Endodermal cell (in vitro differentiated cells): ENCODE measurements at regions not wholly inside any gene's neighbourhood (a gene's known extent, or its start where the extent isn't known, plus 50 kb on each side); places are given as distances from the start of the nearest gene placed in this dataset.

ENCODE experiments used
- DNase-seq: peaks from one replicate; pipeline ENCODE4 v3.0.0-alpha.2; 2017
- H3K27ac ChIP-seq: 2 replicates; pipeline ENCODE4 v1.5.1; 2013; ENCODE audit warnings: mild to moderate bottlenecking, low read depth, low read length, moderate library complexity
- H3K27me3 ChIP-seq: 2 replicates; pipeline ENCODE4 v1.6.1; 2013; ENCODE audit warnings: mild to moderate bottlenecking, low read length, moderate library complexity; ENCODE audit not compliant: insufficient read depth, control insufficient read depth, poor library complexity, severe bottlenecking
- H3K36me3 ChIP-seq: 2 replicates; pipeline ENCODE4 v1.7.0; 2013; ENCODE audit warnings: mild to moderate bottlenecking, low read length, moderate library complexity; ENCODE audit not compliant: control insufficient read depth, insufficient read depth
- H3K4me1 ChIP-seq: one replicate; pipeline ENCODE4 v1.7.0; 2013; ENCODE audit warnings: low read length; ENCODE audit not compliant: control insufficient read depth, insufficient read depth
- H3K4me3 ChIP-seq: 2 replicates; pipeline ENCODE4 v1.5.1; 2013; ENCODE audit warnings: mild to moderate bottlenecking, low read length, moderate library complexity
- H3K9ac ChIP-seq: 2 replicates; pipeline ENCODE4 v1.6.1; 2013; ENCODE audit warnings: mild to moderate bottlenecking, low read length, moderate library complexity; ENCODE audit not compliant: poor library complexity, severe bottlenecking; ENCODE audit errors: extremely low read depth
- H3K9me3 ChIP-seq: 2 replicates; pipeline ENCODE4 v1.6.1; 2013; ENCODE audit warnings: mild to moderate bottlenecking, low read length, moderate library complexity; ENCODE audit not compliant: control insufficient read depth
- H3K27ac Mint-ChIP-seq: 2 replicates; pipeline ENCODE4 v1.8.0; 2020; ENCODE audit warnings: mixed read lengths
- H3K27me3 Mint-ChIP-seq: 2 replicates; pipeline ENCODE4 v1.8.0; 2021; ENCODE audit warnings: mild to moderate bottlenecking, mixed read lengths; ENCODE audit not compliant: insufficient read depth
- H3K36me3 Mint-ChIP-seq: 2 replicates; pipeline ENCODE4 v1.8.0; 2020; ENCODE audit warnings: low read depth, mixed read lengths
- H3K4me1 Mint-ChIP-seq: 2 replicates; pipeline ENCODE4 v1.8.0; 2020; ENCODE audit warnings: mixed read lengths
- H3K4me3 Mint-ChIP-seq: 2 replicates; pipeline ENCODE4 v1.8.0; 2020; ENCODE audit warnings: mild to moderate bottlenecking, moderate library complexity, mixed read lengths
- H3K9me3 Mint-ChIP-seq: 2 replicates; pipeline ENCODE4 v1.8.0; 2020; ENCODE audit warnings: mild to moderate bottlenecking, mixed read lengths
- WGBS, 2 experiments: methylation state at CpG; one replicate each; pipeline versions ENCODE4 v1.1.5 to v1.1.7; 2013; ENCODE audit warnings: missing lambda C conversion rate in 2 of 2, mixed read lengths in 1 of 2; ENCODE audit not compliant: insufficient coverage in 1 of 2, insufficient read length in 1 of 2; 5-methylcytosine and 5-hydroxymethylcytosine counted together
- TF ChIP-seq, protein P1 (sequence below): fragments of 200-600 bp; sonication (generic); conservative IDR thresholded peaks from 2 replicates; pipeline ENCODE4 v1.5.0; 2021; ENCODE audit warnings: antibody characterized with exemption, mild to moderate bottlenecking

DNA sequence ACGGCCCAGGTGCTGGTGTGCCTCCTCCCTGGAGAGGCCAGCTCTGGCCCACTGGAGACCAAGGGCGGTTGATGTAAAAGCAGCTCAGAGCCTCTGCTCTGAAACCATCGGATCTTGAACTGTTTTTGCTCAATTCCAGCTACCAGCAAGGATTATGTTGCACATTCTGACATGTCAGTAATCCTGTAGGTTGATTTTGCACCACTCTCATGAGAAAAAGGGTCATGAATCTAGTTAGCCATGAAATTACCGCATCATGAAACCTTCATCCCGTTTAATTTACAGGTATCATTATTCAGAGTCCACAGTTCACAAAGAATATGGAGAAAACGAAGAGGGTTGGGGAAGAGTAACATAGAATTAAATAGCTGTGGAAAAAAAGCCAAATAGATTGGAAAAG is 120.4 kb upstream of the NSMCE3 start:
- Mint-ChIP-seq H3K27ac (no peak overlapping the region), H3K27me3 (no peaks in the 10 kb centered on the region), H3K36me3 (peaks cover 4% of the 10 kb centered on the region), H3K4me1 (no peaks in the 10 kb centered on the region), H3K4me3 (no peak overlapping the region), H3K9me3 (peaks cover 15% of the 10 kb centered on the region)
- TF ChIP-seq, protein P1, sequence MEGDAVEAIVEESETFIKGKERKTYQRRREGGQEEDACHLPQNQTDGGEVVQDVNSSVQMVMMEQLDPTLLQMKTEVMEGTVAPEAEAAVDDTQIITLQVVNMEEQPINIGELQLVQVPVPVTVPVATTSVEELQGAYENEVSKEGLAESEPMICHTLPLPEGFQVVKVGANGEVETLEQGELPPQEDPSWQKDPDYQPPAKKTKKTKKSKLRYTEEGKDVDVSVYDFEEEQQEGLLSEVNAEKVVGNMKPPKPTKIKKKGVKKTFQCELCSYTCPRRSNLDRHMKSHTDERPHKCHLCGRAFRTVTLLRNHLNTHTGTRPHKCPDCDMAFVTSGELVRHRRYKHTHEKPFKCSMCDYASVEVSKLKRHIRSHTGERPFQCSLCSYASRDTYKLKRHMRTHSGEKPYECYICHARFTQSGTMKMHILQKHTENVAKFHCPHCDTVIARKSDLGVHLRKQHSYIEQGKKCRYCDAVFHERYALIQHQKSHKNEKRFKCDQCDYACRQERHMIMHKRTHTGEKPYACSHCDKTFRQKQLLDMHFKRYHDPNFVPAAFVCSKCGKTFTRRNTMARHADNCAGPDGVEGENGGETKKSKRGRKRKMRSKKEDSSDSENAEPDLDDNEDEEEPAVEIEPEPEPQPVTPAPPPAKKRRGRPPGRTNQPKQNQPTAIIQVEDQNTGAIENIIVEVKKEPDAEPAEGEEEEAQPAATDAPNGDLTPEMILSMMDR = no peak
- no peak overlapping the region for H3K4me3 ChIP-seq
- WGBS, 2 experiments = 91 to 97% methylated on average over 6 of the region's 6 CpGs
- H3K36me3 ChIP-seq = no peaks in the 10 kb centered on the region
- no peaks in the 10 kb centered on the region for H3K27me3 ChIP-seq
- no peak overlapping the region for H3K9ac ChIP-seq
- no peaks in the 10 kb centered on the region for H3K4me1 ChIP-seq
- peaks cover 6% of the 10 kb centered on the region for H3K9me3 ChIP-seq
- DNase-seq = no peak
- no peak overlapping the region for H3K27ac ChIP-seq

DNA sequence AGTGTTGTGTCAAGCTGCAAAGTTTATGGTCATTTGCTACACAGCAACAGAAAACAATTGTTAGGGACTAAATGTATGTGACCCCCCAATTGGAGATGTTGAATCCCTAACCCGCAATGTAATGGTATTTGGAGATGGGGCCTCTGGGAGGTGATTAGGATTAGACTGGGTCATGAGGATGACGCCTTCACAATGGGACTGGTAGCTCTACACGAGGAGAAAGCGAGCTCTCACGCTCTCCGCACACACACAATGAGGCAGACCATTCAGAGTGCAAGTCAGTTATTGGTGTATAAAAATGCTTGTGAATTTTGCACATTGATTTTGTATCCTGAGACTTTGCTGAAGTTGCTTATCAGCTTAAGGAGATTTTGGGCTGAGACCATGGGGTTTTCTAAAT is 116.9 kb upstream of the NSMCE3 start:
- H3K36me3 Mint-ChIP-seq = no peaks in the 10 kb centered on the region
- no peak overlapping the region for H3K27ac Mint-ChIP-seq
- TF ChIP-seq, protein P1 = no peak

DNA sequence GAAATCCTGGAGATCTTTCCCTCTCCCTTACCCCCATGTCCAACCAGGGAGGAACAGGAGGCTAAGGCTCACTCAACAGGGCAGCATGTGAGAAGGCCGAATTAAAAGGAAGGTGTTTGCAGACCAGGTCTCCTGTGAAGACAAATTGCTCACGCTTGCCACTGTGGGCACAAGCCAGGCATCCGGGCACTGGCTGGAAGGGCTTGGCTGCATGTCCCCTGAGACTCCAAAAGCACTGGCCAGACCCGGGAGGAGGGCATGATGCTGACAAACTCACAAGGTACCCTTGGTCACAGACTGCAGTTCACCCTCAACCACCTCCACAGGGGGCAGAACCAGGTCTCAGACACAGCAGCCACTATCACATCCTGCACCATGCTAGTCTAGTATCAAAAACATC is 113.7 kb upstream of the NSMCE3 start:
- no peak for DNase-seq
- Mint-ChIP-seq H3K4me3 (no peak overlapping the region), H3K36me3 (peaks cover 1% of the 10 kb centered on the region), H3K4me1 (peaks cover 6% of the 10 kb centered on the region), H3K27ac (no peak overlapping the region), H3K27me3 (no peaks in the 10 kb centered on the region), H3K9me3 (peaks cover 6% of the 10 kb centered on the region)
- no peaks in the 10 kb centered on the region for H3K36me3 ChIP-seq
- H3K4me1 ChIP-seq = no peaks in the 10 kb centered on the region
- WGBS, 2 experiments = 94 to 96% methylated on average over 3 to 4 of the region's 4 CpGs
- no peak overlapping the region for H3K27ac ChIP-seq
- no peak overlapping the region for H3K9ac ChIP-seq
- TF ChIP-seq, protein P1 = no peak
- H3K4me3 ChIP-seq = no peak overlapping the region
- H3K9me3 ChIP-seq = no peaks in the 10 kb centered on the region
- no peaks in the 10 kb centered on the region for H3K27me3 ChIP-seq

More for the DNA sequence above, 116.9 kb upstream of the NSMCE3 start:
- no peak overlapping the region for H3K4me3 ChIP-seq
- no peak overlapping the region for H3K4me3 Mint-ChIP-seq
- no peak overlapping the region for H3K27ac ChIP-seq
- no peaks in the 10 kb centered on the region for H3K27me3 Mint-ChIP-seq
- no peak for DNase-seq
- no peaks in the 10 kb centered on the region for H3K27me3 ChIP-seq
- no peaks in the 10 kb centered on the region for H3K36me3 ChIP-seq
- H3K9me3 Mint-ChIP-seq = peaks cover 8% of the 10 kb centered on the region
- 78 to 92% methylated on average over 5 to 6 of the region's 6 CpGs for WGBS, 2 experiments
- peaks cover 5% of the 10 kb centered on the region for H3K4me1 Mint-ChIP-seq
- H3K9ac ChIP-seq = no peak overlapping the region
- no peaks in the 10 kb centered on the region for H3K9me3 ChIP-seq
- H3K4me1 ChIP-seq = no peaks in the 10 kb centered on the region
